ENCODE measurements at regions not wholly inside any gene's neighbourhood (a gene's known extent, or its start where the extent isn't known, plus 50 kb on each side); places are given as distances from the start of the nearest gene placed in this dataset.

GRCh38 chr5:135253601-135254178, 145.3 kb downstream of the MACROH2A1 start:
- H3K4me3 ChIP-seq (replicated peaks in 1 of 3; ENCODE audit: insufficient read depth in 1 of 3, low read depth in 1 of 3, low read length in 3 of 3), result no peak overlapping the region
- H3K9me1 ChIP-seq (replicated peaks; ENCODE audit: control insufficient read depth, extremely low read depth, insufficient read depth, low read length), result no peaks in the 10 kb centered on the region
- TF ChIP-seq, protein P1, sequence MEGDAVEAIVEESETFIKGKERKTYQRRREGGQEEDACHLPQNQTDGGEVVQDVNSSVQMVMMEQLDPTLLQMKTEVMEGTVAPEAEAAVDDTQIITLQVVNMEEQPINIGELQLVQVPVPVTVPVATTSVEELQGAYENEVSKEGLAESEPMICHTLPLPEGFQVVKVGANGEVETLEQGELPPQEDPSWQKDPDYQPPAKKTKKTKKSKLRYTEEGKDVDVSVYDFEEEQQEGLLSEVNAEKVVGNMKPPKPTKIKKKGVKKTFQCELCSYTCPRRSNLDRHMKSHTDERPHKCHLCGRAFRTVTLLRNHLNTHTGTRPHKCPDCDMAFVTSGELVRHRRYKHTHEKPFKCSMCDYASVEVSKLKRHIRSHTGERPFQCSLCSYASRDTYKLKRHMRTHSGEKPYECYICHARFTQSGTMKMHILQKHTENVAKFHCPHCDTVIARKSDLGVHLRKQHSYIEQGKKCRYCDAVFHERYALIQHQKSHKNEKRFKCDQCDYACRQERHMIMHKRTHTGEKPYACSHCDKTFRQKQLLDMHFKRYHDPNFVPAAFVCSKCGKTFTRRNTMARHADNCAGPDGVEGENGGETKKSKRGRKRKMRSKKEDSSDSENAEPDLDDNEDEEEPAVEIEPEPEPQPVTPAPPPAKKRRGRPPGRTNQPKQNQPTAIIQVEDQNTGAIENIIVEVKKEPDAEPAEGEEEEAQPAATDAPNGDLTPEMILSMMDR (IDR thresholded peaks at IDR 0.05; ENCODE audit: extremely low read depth in 1 of 2, insufficient read depth in 1 of 2, low read depth in 1 of 2, low read length in 2 of 2), result no peak
- no peak for TF ChIP-seq MYC (IDR thresholded peaks at IDR 0.05; ENCODE audit: low read depth, low read length)
- TF ChIP-seq POLR2A (IDR thresholded peaks at IDR 0.05; ENCODE audit: low read depth, low read length), result no peak
- TF ChIP-seq GATA2 (IDR thresholded peaks at IDR 0.05; ENCODE audit: insufficient read depth, insufficient read length, low read depth, low read length), result no peak
- TF ChIP-seq FOS (IDR thresholded peaks at IDR 0.05; ENCODE audit: borderline replicate concordance, insufficient read depth, low read length), result no peak
- TF ChIP-seq POLR2AphosphoS5 (IDR thresholded peaks at IDR 0.05; ENCODE audit: insufficient read depth, low read depth, low read length), result no peak
- TF ChIP-seq JUN (IDR thresholded peaks at IDR 0.05; ENCODE audit: borderline replicate concordance, insufficient read depth, insufficient read length, low read depth), result no peak
- TF ChIP-seq EZH2 (IDR thresholded peaks at IDR 0.05; ENCODE audit: borderline replicate concordance, low read depth, low read length, severe bottlenecking), result no peak
- no peak for TF ChIP-seq MAX (IDR thresholded peaks at IDR 0.05; ENCODE audit: insufficient read depth, insufficient read length)
- ChIA-PET CTCF (interaction anchor here (1.5 kb wide), 1 partner anchor 62 kb away, joined by 4 read pairs; no protein-coding TSS in a partner anchor), POLR2A (no interaction called here)
- no peak overlapping the region for H3K27ac ChIP-seq (ENCODE audit: insufficient read depth, low read depth, low read length)
- no peaks in the 10 kb centered on the region for H3K36me3 ChIP-seq (ENCODE audit: control insufficient read depth in 2 of 2, extremely low read depth in 1 of 2, insufficient read depth in 2 of 2, low read length in 2 of 2)
- no peak for DNase-seq (ENCODE audit: low read depth, low spot score)
- no peak for FAIRE-seq
- no TSS peak for BruUV-seq (replicated peaks)
- intact Hi-C loops (cut with micrococcal nuclease) (no loop called here), dilution Hi-C loops (cut with MboI; ENCODE audit: extremely low pct_ligation_motif_present, low sequenced_read_pairs) (no loop called here)
- H2AFZ ChIP-seq (ENCODE audit: low read depth, low read length), result no peak overlapping the region
- H3K9me3 ChIP-seq (replicated peaks; ENCODE audit: control insufficient read depth, insufficient read depth, low read length), result no peaks in the 10 kb centered on the region
- no peaks in the 10 kb centered on the region for H3K4me1 ChIP-seq (ENCODE audit: control insufficient read depth, extremely low read depth, insufficient read depth, low read length)
- H3K79me2 ChIP-seq (ENCODE audit: control insufficient read depth, insufficient read depth, low read length), result no peaks in the 10 kb centered on the region
- no peaks in the 10 kb centered on the region for H4K20me1 ChIP-seq (replicated peaks; ENCODE audit: control insufficient read depth, extremely low read depth, insufficient read depth, low read length)
- H3K9ac ChIP-seq (replicated peaks; ENCODE audit: extremely low read depth, insufficient read depth, low read length), result no peak overlapping the region
- no peak overlapping the region for H3K4me2 ChIP-seq (ENCODE audit: insufficient read depth, low read length)
- no peaks in the 10 kb centered on the region for H3K27me3 ChIP-seq (ENCODE audit: control insufficient read depth in 2 of 2, insufficient read depth in 2 of 2, low read length in 2 of 2)
